ENCODE measurements at regions not wholly inside any gene's neighbourhood (a gene's known extent, or its start where the extent isn't known, plus 50 kb on each side); places are given as distances from the start of the nearest gene placed in this dataset.

GRCh38 chr5:164728733-164729132 lies 1223.3 kb downstream of the MAT2B start:
- intact Hi-C loops (cut with micrococcal nuclease) = no loop called here
- no peak overlapping the region for H3K27ac Mint-ChIP-seq (ENCODE audit: low read depth, unreplicated experiment)
- H3K9me3 Mint-ChIP-seq (ENCODE audit: unreplicated experiment) = no peaks in the 10 kb centered on the region
- no peak for DNase-seq (ENCODE audit: unreplicated experiment)
- POLR2A ChIA-PET = no interaction called here
- CTCF ChIA-PET = interaction anchor here (0.8 kb wide), 1 partner anchor 9 kb away, joined by 5 read pairs; no protein-coding TSS in a partner anchor
- no peak for TF ChIP-seq CTCF (IDR thresholded peaks at IDR 0.05; ENCODE audit: unreplicated experiment)
- BruUV-seq (replicated peaks) = no TSS peak
- no peaks in the 10 kb centered on the region for H3K36me3 Mint-ChIP-seq (ENCODE audit: insufficient read depth, unreplicated experiment)
- H3K27me3 Mint-ChIP-seq (ENCODE audit: insufficient read depth, unreplicated experiment) = no peaks in the 10 kb centered on the region
- no peak overlapping the region for H3K4me3 Mint-ChIP-seq (ENCODE audit: unreplicated experiment)
- no peaks in the 10 kb centered on the region for H3K4me1 Mint-ChIP-seq (ENCODE audit: insufficient read depth, unreplicated experiment)

- ChIA-PET CTCF (no interaction called here), POLR2A (no interaction called here)
- no peak for TF ChIP-seq CTCF (IDR thresholded peaks at IDR 0.05; ENCODE audit: unreplicated experiment)
- DNase-seq (ENCODE audit: unreplicated experiment) = no peak
- Mint-ChIP-seq H3K4me1 (ENCODE audit: insufficient read depth, unreplicated experiment) (no peaks in the 10 kb centered on the region), H3K9me3 (ENCODE audit: unreplicated experiment) (no peaks in the 10 kb centered on the region), H3K27ac (ENCODE audit: low read depth, unreplicated experiment) (no peak overlapping the region), H3K4me3 (ENCODE audit: unreplicated experiment) (no peak overlapping the region), H3K36me3 (ENCODE audit: insufficient read depth, unreplicated experiment) (no peaks in the 10 kb centered on the region), H3K27me3 (ENCODE audit: insufficient read depth, unreplicated experiment) (no peaks in the 10 kb centered on the region)
- intact Hi-C loops (cut with micrococcal nuclease) = no loop called here
- no TSS peak for BruUV-seq (replicated peaks)
These were observed 1229.9 kb downstream of the MAT2B start for GRCh38 chr5:164735334-164735733.

DNA sequence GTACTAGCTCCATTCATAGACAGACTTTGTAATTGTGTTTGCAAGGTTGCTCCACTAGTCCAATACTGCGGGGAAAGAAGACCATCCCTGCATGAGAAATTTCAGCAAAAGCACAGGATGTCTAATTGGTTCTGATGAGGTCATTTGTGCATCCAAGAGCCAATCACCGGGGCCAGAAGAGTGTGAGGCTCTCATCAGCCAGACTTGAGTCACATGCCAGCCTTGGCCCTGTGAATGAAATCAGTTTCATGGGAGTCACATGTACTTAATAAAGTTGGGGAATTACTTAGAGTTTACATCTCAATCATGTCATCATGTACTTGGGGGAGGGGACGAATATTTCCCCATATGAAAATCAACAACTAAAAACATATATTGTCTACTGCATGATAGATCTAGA lies 1236.0 kb downstream of the MAT2B start:
- H3K4me3 Mint-ChIP-seq (ENCODE audit: unreplicated experiment) = no peak overlapping the region
- H3K36me3 Mint-ChIP-seq (ENCODE audit: insufficient read depth, unreplicated experiment) = no peaks in the 10 kb centered on the region
- no peaks in the 10 kb centered on the region for H3K4me1 Mint-ChIP-seq (ENCODE audit: insufficient read depth, unreplicated experiment)
- intact Hi-C loops (cut with micrococcal nuclease) = no loop called here
- BruUV-seq (replicated peaks) = no TSS peak
- no peak overlapping the region for H3K27ac Mint-ChIP-seq (ENCODE audit: low read depth, unreplicated experiment)
- TF ChIP-seq CTCF (IDR thresholded peaks at IDR 0.05; ENCODE audit: unreplicated experiment) = no peak
- DNase-seq (ENCODE audit: unreplicated experiment) = no peak
- no peaks in the 10 kb centered on the region for H3K27me3 Mint-ChIP-seq (ENCODE audit: insufficient read depth, unreplicated experiment)
- CTCF ChIA-PET = no interaction called here
- POLR2A ChIA-PET = no interaction called here
- no peaks in the 10 kb centered on the region for H3K9me3 Mint-ChIP-seq (ENCODE audit: unreplicated experiment)

GRCh38 chr5:164742025-164742424 lies 1236.6 kb downstream of the MAT2B start:
- no peaks in the 10 kb centered on the region for H3K4me1 Mint-ChIP-seq (ENCODE audit: insufficient read depth, unreplicated experiment)
- intact Hi-C loops (cut with micrococcal nuclease) = no loop called here
- no peak for TF ChIP-seq CTCF (IDR thresholded peaks at IDR 0.05; ENCODE audit: unreplicated experiment)
- H3K27ac Mint-ChIP-seq (ENCODE audit: low read depth, unreplicated experiment) = no peak overlapping the region
- H3K9me3 Mint-ChIP-seq (ENCODE audit: unreplicated experiment) = no peaks in the 10 kb centered on the region
- ChIA-PET CTCF (interaction anchor here (0.5 kb wide), 1 partner anchor 29 kb away, joined by 3 read pairs; no protein-coding TSS in a partner anchor), POLR2A (no interaction called here)
- no peaks in the 10 kb centered on the region for H3K27me3 Mint-ChIP-seq (ENCODE audit: insufficient read depth, unreplicated experiment)
- no TSS peak for BruUV-seq (replicated peaks)
- DNase-seq (ENCODE audit: unreplicated experiment) = no peak
- no peak overlapping the region for H3K4me3 Mint-ChIP-seq (ENCODE audit: unreplicated experiment)
- no peaks in the 10 kb centered on the region for H3K36me3 Mint-ChIP-seq (ENCODE audit: insufficient read depth, unreplicated experiment)

Data from MCF 10A (cell line).